Fibroblast of villous mesenchyme (primary cell): ENCODE measurements at regions not wholly inside any gene's neighbourhood (a gene's known extent, or its start where the extent isn't known, plus 50 kb on each side); places are given as distances from the start of the nearest gene placed in this dataset.

Experiments
- DNase-seq: peaks from one replicate; pipeline ENCODE4 v3.0.0-alpha.2; 2010; ENCODE audit warnings: low read depth
- H3K4me3 ChIP-seq: 2 replicates; pipeline ENCODE4 v1.5.1; 2011; ENCODE audit warnings: low read depth, mild to moderate bottlenecking, low read length
- CTCF ChIP-seq: IDR thresholded peaks from 2 replicates; pipeline ENCODE4 v1.5.1; 2012; ENCODE audit warnings: low read depth, mild to moderate bottlenecking, low read length; ENCODE audit not compliant: insufficient read depth

- H3K4me3 ChIP-seq: no peak overlapping the region
- no peak for TF ChIP-seq CTCF
- DNase-seq: no peak
Measured at GRCh38 chr4:104211657-104212056, 283.0 kb downstream of the CXXC4 start.

- H3K4me3 ChIP-seq: no peak overlapping the region
- no peak for TF ChIP-seq CTCF
- no peak for DNase-seq
Measured at GRCh38 chr4:104210420-104210819, 284.3 kb downstream of the CXXC4 start.

- H3K4me3 ChIP-seq: no peak overlapping the region
- no peak for DNase-seq
- no peak for TF ChIP-seq CTCF
Measured at GRCh38 chr4:104206784-104207183, 287.9 kb downstream of the CXXC4 start.

GRCh38 chr4:104205116-104205515 lies 289.6 kb downstream of the CXXC4 start:
- no peak for DNase-seq
- no peak for TF ChIP-seq CTCF
- no peak overlapping the region for H3K4me3 ChIP-seq

GRCh38 chr4:104188301-104188700 lies 306.4 kb downstream of the CXXC4 start:
- no peak overlapping the region for H3K4me3 ChIP-seq
- no peak for DNase-seq
- TF ChIP-seq CTCF: no peak

GRCh38 chr4:104169437-104169836 lies 325.3 kb downstream of the CXXC4 start:
- no peak for TF ChIP-seq CTCF
- no peak for DNase-seq
- no peak overlapping the region for H3K4me3 ChIP-seq

GRCh38 chr4:104166749-104167148 lies 327.9 kb downstream of the CXXC4 start:
- no peak overlapping the region for H3K4me3 ChIP-seq
- no peak for DNase-seq
- no peak for TF ChIP-seq CTCF
